T-helper 2 cell treated with Interferon-gamma antibody and Interleukin-4, amounts not matched to agents 100 ng/mL and 5 ng/mL, for 36 hours (primary cell): ENCODE measurements at regions not wholly inside any gene's neighbourhood (a gene's known extent, or its start where the extent isn't known, plus 50 kb on each side); places are given as distances from the start of the nearest gene placed in this dataset.
"Not testable (repeated sequence)": the region's sequence is repeated elsewhere in the genome, so short reads cannot be mapped to it uniquely, and the experiment has no call there.

ENCODE experiments used
- intact Hi-C: fragments of 100-400 bp; cut with micrococcal nuclease; formaldehyde crosslinking; loops from one replicate; pipeline ENCODE4 v1.15.1; 2023

DNA sequence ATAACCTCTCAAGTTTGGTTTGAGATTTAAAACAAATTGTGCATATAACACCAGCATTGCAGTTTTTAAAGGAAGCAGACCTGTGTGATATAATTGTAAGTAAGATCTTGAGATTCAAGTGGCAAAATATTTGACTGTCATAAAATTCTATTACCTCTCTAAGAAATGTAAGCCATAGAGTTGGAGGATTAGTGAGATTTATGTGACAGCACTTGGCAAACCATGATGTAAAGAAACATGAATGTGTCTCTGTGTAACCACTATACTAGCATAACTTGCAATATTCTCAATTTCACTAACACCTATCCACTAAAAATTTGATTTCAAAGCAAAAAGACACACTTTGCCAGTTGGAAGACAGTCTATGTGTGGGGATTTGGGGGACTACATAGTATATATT lies 190.2 kb upstream of the SSTR4 start:
- intact Hi-C loops, result no loop called here

DNA sequence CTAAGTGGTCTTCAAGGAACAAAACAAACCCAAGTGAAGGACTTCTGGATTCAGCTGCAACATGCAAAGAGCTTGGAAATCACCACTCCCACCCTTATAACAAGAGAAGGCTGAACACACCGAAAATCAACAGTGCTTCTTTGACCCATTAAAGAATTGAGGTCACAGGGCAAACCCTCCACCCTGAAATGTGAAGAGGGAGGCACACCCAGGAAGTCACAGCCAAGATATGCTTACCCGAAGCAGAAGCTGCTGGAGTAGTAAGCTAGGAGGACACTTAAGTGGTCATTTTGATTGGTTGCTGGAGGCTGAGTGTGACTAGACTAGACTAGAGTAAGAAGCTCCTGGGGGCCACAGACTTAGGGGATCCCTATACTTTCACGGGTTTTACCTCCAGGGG lies 188.2 kb upstream of the SSTR4 start:
- intact Hi-C loops, result no loop called here

DNA sequence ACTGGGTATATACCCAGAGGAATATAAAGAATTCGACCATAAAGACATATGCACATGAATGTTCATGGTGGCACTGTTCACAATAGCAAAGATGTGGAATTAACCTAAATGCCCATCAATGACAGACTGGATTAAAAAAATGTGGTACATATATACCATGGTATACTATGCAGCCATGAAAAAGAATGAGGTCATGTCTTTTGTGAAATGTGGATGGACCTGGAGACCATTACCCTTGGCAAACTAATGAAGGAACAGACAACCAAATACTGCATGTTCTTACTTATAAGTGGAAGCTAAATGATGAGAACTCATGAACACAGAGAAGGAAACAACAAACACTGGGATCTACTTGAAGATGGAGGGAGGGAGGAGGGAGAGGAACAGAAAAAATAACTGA lies 186.7 kb upstream of the SSTR4 start:
- intact Hi-C loops, result no loop called here

DNA sequence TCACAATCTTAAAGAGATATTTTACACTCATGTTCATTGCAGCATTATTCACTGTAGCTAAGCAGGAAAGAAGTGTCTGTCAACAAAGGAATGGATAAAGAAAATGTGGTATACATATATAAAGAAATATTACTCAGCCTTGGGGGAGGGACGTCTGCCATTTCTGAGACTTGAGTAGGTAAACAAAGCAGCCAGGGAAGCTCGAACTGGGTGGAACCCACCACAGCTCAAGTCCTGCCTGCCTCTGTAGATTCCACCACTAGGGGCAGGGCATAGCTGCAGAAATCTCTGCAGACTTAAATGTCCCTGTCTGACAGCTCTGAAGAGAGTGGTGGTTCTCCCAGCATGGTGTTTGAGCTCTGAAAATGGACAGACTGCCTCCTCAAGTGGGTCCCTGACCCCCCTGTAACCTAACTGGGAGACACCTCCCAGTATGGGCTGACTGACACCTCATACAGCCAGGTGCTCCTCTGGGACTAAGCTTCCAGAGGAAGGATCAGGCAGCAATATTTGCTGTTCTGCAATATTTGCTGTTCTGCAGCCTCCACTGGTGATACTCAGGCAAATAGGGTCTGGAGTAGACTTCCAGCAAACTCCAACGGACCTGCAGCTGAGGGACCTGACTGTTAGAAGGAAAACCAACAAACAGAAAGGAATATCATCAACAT lies 183.3 kb upstream of the SSTR4 start:
- intact Hi-C loops, result not testable (repeated sequence)

DNA sequence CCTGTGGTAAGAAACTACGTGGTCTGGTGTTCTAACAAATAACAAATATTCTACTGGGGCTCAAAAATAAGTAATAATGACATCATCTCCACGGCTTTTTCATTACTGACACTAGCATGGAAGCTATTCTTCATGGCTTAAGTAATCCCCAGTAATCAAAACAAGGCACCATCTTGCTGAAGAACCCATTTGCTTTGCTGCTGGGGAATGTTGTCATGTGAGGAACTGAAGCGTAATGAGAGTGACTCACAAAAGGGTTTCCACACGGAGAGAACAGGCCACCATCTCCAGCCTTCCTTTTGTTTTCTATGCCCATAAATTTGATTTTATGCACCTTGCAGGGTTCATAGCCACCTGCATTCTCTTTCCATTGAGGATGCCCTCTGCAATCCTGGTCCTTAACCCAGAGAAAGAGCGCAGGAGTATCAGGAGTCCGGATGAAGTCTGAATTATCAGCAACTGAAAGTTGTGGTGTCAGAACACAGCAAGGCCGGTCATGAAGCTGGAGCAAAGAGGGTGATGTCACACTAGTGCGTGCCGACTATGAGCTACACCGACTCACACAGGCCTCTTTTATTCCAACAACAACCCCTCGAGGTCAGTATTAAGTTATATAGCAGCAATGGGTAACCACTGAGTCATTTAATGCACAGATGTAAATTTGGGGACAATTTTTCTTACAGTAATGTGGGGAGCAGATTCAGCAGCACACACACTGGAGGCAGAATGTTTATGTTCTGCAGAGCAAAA lies 173.7 kb upstream of the SSTR4 start:
- intact Hi-C loops, result no loop called here

DNA sequence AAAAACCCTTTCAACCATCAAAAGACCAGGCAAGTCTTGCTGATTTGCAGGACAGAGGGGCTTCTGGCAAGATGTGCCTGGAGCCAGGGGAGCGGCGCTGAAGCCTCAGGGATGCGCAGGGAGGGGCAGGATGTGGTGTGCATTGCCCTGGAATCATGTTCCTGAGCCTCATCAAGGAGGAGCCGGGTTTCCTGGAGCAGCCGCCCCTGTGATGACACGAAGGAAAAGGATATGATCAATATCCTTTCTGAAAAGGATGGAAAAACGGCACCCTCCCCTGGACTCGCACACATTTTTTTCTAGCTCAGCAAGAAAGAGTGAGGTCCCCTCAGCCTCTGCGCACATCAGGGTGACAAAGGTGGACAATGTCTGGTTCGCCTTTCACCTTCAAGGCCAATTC lies 173.1 kb upstream of the SSTR4 start:
- intact Hi-C loops, result no loop called here

DNA sequence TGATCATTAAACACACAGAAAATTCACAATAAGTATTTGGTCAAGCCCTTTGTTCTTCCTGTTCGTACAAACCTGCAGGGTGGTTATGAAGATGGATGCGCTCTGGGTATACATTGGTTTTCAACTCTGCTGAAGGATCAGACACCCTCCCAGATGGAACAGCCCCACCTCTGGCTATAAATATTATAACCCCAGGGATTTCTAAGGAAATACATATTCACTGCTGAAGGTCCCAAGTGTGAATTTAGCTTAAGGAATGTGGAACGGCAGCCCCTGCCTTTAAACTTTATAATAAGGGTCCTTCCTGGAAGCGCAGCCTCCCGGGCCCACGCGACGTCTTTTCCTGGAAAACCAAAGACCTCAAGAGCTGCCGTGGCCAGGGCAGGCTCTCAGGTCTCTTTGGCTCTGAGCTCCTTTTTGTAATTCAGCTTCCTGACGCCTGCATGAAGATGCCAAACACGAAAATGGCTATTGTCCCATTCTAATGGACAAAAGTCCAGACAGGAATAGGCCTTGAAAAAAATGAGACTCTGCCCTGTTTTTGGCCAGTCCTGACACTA lies 172.4 kb upstream of the SSTR4 start:
- intact Hi-C loops, result no loop called here

DNA sequence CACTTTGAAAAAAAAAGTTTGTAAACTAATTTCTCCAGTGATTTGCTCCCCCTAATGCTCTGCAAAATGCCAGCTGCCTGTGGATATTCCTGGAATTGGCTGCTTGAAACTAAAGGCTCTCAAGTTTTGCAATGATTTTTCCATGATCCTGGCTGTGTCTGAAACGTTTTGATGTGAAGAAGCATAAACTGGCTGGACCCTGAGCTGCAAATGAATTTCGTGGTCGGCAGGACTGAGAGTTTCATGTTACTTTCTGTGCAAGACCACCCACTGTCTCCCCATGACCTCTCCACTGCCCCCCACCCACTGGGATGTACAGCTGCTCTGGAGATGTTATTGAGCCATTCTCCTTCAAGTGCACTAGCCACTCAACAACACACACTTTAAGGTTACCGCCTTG lies 171.3 kb upstream of the SSTR4 start:
- intact Hi-C loops, result no loop called here

DNA sequence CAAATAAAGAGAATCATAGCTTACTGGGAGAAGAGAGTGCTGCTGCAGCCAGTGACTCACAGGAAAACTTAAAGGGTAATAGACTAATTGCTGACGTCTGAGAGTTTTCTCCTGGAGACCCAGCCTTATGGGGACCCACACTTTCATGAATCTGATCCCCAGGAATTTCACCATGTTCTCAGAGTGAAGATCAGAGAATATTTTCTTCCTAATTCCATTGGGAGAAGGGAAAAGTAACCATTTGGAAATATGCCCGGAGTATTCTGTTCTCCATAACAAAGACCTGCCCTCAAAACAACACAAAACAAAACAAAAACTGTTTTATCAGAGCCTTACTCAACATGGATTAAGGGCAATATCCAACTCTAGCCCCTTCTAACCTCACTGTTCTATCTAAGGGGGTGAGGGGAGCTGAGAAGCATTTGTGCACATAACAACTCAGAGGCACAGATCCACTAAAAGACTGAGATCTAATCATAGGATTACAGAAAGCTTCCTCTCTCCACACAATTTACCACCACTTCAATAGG lies 168.2 kb upstream of the SSTR4 start:
- intact Hi-C loops, result no loop called here

DNA sequence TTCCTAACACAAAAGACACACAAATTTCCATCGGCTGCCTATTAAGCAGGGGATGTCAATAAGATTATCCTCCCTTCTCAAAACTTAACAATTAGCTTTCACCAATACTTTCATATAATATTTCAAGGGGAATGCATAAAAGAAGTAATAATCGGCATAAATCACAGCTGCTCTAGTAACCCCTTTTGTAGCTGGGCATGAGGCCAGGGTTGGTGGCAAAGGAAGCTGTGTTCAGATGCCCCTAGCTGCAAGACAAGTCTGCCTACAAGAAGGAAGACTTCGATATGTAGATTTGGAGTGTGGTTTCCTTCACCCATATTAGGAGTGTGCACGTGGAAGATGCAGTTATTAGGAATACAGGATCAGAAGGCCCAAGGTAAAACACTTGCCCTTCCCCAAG lies 156.9 kb upstream of the SSTR4 start:
- intact Hi-C loops, result no loop called here

DNA sequence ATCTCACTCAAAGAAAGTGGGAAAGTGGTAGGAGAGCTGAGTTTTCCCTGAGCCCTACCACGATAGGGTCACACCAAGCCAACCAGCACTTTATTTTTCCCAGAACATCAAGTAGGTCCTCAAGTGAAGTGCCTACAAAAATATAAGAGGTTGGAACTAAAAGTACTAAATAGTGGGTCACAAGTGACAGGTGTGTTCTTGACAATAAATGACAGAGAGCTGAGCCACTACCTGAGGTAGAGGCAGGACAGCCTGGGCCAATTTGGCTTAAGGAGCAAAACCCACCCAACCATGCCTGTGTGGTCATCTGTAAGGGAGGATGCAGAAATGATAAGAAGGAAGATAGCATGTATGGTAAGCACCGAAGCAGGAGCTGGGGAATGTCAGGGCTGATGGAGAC lies 154.8 kb upstream of the SSTR4 start:
- intact Hi-C loops, result no loop called here

DNA sequence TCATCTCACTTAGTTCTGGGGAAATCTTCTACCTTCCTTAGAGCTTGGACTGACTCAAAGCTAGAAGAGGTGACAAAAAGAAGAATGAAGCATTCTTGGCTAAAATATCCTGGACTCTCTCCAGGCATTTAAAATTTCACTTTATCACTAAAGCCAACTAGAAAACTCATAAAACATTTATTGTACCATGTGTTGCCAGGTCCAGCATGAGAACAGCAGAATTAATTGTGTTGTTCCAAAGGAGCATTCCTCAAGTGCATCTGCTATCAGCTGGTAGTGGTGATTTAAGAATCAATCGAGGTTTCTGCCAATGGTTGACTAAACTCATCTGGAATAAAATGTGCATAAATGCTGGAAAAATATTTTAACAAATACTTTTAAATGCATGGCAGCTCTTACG lies 147.3 kb upstream of the SSTR4 start:
- intact Hi-C loops, result no loop called here

DNA sequence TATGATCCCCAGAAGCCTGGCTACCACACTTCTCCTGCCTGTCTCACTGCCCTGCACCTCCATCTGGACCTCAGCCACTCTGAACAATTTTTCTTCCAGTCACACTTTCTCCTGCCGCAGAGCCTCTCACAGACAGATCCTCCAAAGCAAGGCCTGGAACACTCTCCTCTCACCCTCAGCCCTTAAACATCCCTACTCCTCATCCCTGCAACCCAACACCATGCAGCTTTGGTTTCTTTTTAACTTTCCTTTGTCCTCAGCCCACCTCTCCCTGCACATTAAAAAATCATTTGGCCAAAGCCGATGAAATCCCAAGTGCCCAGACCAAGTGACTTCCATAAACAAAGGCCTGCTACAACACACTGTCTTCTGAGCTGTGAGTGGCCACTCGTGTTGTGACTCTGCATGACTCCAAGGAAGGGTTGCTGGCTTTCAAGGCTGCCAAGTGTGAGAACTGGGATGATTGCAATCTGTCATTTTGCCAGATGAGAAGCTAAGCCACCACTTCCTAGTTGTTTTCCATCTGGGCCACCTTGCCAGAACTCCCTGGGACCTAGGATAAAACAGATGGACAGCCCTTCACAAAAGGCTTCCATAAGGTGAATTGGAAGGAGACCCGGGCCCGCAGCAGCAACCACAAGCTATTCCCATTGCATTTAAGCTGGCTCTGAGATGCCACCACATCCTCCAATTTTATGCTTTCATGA lies 144.4 kb upstream of the SSTR4 start:
- intact Hi-C loops, result no loop called here

DNA sequence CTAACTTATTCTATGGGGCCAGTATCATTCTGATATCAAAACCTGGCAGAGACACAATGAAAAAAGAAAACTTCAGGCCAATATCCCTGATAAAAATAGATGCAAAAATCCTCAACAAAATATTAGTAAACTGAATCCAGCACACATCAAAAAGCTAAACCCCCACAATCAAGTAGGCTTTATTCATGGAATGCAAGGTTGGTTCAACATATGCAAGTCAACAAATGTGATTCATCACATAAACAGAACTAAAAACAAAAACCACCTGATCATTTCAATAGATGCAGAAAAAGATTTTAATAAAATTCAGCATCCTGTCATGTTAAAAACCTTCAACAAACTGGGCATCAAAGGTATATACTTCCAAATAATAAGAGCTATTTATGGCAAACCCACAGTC lies 133.9 kb upstream of the SSTR4 start:
- intact Hi-C loops, result no loop called here

DNA sequence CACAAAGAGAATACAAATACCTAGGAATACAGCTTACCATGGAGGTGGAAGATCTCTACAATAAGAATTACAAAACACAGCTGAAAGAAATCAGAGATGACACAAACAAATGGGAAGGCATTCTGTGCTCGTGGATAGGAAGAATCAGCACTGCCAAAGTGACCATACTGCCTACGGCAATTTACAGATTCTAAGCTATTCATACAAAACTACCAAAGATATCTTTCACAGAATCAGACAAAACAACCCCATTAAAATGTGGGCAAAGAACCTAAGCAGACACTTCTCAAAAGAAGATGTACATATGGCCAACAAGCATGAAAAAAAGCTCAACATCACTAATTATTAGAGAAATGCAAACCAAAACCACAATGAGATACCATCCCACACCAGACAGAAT lies 133.2 kb upstream of the SSTR4 start:
- intact Hi-C loops, result no loop called here

DNA sequence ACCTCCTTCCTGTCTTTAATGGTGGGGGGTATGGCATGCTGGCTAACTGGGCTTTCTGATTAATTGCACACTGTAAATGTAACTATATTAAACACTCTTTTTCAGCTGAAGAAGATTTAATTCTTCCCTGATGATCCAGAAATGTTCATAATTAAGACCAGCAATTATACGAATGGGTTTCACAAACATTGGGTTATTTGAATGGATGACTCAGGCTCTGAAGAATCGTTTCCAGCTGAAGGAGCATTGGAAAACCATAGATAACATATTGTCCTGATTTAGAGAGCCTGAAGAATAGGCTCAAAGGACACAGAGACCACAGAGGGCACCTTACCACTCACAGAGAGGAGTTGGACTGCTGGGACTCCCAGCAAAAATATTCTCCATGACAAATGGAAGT lies 130.7 kb upstream of the SSTR4 start:
- intact Hi-C loops, result no loop called here

DNA sequence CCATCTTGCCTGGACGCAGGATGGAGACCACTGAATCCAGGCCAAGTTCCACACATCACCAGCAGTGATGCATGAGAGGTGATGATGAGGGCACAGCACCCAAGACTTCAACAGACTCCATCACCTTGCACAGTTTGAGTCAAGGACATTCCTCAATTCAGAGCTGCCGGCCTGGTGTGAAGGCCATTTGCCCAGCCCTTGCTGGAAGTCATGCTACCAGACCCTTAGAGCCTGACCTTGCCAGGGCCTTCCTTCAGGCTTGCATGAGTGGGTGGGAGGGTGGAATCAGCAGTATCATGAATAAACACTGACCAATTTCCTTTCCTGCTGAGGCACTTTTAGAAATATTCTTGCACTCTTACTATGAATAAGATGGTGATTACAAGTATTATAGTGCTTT lies 130.2 kb upstream of the SSTR4 start:
- intact Hi-C loops, result no loop called here

DNA sequence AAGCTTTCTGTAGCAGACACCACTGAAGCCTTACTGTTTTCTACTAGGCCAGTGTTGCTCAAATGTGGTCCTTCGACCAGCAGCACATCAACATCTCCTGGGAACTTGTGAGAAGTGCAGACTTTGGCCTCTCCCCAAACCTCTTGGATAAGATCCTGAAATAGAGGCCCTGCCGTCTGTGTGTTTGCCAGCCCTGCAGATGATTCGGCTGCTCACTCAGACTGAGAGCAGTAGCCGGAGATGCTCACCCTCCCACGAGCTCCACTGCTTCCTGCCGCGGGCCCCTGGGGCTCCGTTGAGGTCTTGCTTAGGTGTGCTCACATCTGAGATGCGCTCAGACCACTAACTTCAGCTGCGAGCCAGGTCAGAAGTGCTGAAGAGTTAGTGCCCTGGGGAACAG lies 129.5 kb upstream of the SSTR4 start:
- intact Hi-C loops, result no loop called here

DNA sequence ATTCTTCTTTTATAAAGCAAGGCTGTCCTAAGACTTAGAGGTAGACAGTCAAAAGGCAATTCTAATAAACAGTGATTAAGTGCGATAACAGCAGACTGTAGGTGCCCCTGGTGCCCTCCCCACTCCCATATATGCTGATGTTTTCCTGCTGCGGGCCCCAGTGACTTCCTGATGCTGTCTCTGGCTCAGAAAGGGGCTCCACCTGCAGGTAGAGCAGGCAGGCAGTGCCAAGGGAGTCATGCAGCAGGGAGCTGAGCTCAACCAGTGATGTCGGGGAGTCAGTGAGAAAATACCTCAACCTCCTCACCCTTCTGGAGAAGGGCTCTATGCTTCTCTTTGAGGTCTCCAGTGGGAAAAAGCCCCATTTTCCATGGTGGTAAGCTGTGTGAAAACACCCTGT lies 126.7 kb upstream of the SSTR4 start:
- intact Hi-C loops, result no loop called here

DNA sequence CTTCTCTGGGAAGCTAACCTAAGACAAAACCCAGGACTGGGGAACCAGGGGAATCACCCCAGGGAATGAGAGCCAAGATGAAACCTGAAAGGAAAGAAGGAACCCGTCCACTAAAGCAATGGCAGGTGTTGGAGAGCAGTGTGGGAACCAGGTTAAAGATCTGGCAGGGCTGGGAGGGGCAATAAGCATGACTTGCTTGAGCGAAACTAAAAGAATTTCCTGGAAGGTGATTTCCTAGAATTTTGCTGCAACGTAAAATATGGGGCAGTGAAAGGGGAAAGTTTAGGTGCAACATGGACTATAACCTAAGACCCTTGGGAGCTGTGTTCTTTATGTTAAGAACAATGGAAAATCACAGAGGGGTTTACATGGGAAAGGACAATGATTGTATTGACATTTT lies 126.2 kb upstream of the SSTR4 start:
- intact Hi-C loops, result no loop called here

DNA sequence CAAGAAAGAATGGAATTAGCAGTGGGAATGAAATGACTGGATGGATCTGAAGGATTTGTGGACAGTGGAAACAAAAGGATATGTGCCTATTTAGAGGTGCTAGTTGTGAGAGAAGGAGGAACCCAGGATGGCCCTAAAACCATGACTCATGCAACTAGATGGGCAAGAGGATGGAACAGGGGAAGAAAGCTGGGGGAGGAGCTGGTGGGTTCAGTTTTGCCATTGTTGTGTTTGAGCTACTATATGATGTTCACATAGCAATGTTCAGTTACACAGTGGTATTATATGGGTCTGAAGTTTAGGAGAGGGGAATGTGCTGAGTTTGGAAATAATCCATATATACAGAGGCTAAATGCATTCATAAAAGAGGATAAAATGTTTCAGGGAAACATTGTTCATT lies 125.7 kb upstream of the SSTR4 start:
- intact Hi-C loops, result no loop called here

DNA sequence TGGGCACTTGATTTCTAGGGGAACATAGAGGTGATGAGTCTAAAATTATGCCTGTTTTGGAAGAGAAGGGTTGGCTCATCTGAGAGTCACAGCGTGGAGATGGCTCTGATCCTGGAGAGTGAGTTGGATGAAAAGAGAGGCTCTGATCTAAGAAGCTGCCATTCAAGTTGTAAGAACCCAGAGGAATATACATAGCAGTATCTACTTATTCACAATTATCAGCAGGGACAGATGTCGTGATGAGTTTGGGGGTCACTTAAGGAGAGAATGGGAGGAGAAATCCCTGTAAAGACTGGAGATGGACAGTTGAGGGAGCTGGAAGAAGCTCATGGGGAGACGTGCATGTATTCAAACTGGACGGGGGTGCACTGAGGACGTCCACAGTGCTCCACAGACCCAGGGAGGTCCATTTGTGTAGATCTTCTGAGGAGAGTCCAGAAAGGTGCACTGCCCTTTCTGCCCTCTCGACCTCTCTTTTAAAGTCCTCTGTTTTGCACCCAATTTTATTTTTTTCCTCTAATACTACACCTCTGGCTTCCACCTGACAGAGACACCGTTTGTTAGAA lies 124.7 kb upstream of the SSTR4 start:
- intact Hi-C loops, result no loop called here
